GM23338 (cell line): ENCODE measurements at regions not wholly inside any gene's neighbourhood (a gene's known extent, or its start where the extent isn't known, plus 50 kb on each side); places are given as distances from the start of the nearest gene placed in this dataset.

ENCODE experiments used
- ATAC-seq: fragments of 200-7000 bp; cut with Tn5 transposase; 3 replicates; pipeline ENCODE4 v1.9.1; 2020
- DNase-seq: peaks from one replicate; pipeline ENCODE4 v3.0.0-alpha.2; 2015; ENCODE audit warnings: low spot score
- H2AFZ ChIP-seq: fragments of 200-600 bp; sonication (generic); 2 replicates; pipeline ENCODE4 v1.8.0; 2016; ENCODE audit warnings: antibody characterized with exemption, mild to moderate bottlenecking, moderate library complexity
- H3F3A ChIP-seq: fragments of 200-600 bp; sonication (generic); replicated peaks from 2 replicates; pipeline ENCODE4 v1.8.0; 2017; ENCODE audit warnings: antibody characterized with exemption, mixed run types, low read depth
- H3K27ac ChIP-seq: fragments of 200-600 bp; sonication (generic); 2 replicates; pipeline ENCODE4 v1.6.1; 2016; ENCODE audit warnings: low read depth
- H3K27me3 ChIP-seq: fragments of 200-600 bp; sonication (generic); 2 replicates; pipeline ENCODE4 v1.8.0; 2016; ENCODE audit warnings: mild to moderate bottlenecking, mixed run types, moderate library complexity; ENCODE audit not compliant: insufficient read depth
- H3K36me3 ChIP-seq: fragments of 200-600 bp; sonication (generic); 2 replicates; pipeline ENCODE4 v1.8.0; 2016; ENCODE audit warnings: mild to moderate bottlenecking; ENCODE audit not compliant: insufficient read depth
- H3K4me1 ChIP-seq: fragments of 200-600 bp; sonication (generic); 2 replicates; pipeline ENCODE4 v1.8.0; 2016; ENCODE audit warnings: mild to moderate bottlenecking, moderate library complexity; ENCODE audit not compliant: insufficient read depth
- H3K4me2 ChIP-seq: fragments of 200-600 bp; sonication (generic); 2 replicates; pipeline ENCODE4 v1.7.1; 2017; ENCODE audit warnings: mixed run types
- H3K4me3 ChIP-seq: fragments of 200-600 bp; sonication (generic); 2 replicates; pipeline ENCODE4 v1.6.1; 2016; ENCODE audit warnings: mixed run types
- H3K79me2 ChIP-seq: fragments of 200-600 bp; sonication (generic); replicated peaks from 2 replicates; pipeline ENCODE4 v1.8.0; 2017; ENCODE audit warnings: mild to moderate bottlenecking; ENCODE audit not compliant: insufficient read depth
- H3K9me2 ChIP-seq: fragments of 200-600 bp; sonication (generic); 2 replicates; pipeline ENCODE4 v1.8.0; 2017; ENCODE audit not compliant: insufficient read depth
- H4K20me1 ChIP-seq: fragments of 200-600 bp; sonication (generic); replicated peaks from 2 replicates; pipeline ENCODE4 v1.8.0; 2017; ENCODE audit warnings: mild to moderate bottlenecking; ENCODE audit not compliant: insufficient read depth
- H3K27ac Mint-ChIP-seq: 2 replicates; pipeline ENCODE4 v1.8.0; 2020; ENCODE audit warnings: inconsistent platforms, mild to moderate bottlenecking, moderate library complexity, mixed read lengths
- H3K27me3 Mint-ChIP-seq: 3 replicates; pipeline ENCODE4 v1.8.0; 2022; ENCODE audit warnings: low read depth, mild to moderate bottlenecking, moderate library complexity, mixed read lengths, inconsistent platforms; ENCODE audit not compliant: insufficient read depth, poor library complexity
- H3K36me3 Mint-ChIP-seq: 3 replicates; pipeline ENCODE4 v1.8.0; 2021; ENCODE audit warnings: low read depth, mild to moderate bottlenecking, inconsistent platforms, moderate library complexity, mixed read lengths
- H3K4me1 Mint-ChIP-seq: 3 replicates; pipeline ENCODE4 v1.8.0; 2020; ENCODE audit warnings: mild to moderate bottlenecking, inconsistent platforms, mixed read lengths
- H3K4me3 Mint-ChIP-seq: 3 replicates; pipeline ENCODE4 v1.8.0; 2021; ENCODE audit warnings: moderate library complexity, mild to moderate bottlenecking, inconsistent platforms, mixed read lengths
- H3K9me3 Mint-ChIP-seq: 3 replicates; pipeline ENCODE4 v1.8.0; 2020; ENCODE audit warnings: moderate library complexity, mild to moderate bottlenecking, inconsistent platforms, mixed read lengths
- CREB1 ChIP-seq: fragments of 250-450 bp; sonication (Bioruptor Pico); IDR thresholded peaks from 2 replicates; pipeline ENCODE4 v1.5.0; 2020; ENCODE audit warnings: low read depth, mild to moderate bottlenecking, moderate library complexity
- EZH2phosphoT487 ChIP-seq: fragments of 200-600 bp; sonication (generic); IDR thresholded peaks from one replicate; pipeline ENCODE4 v1.8.1; 2018; ENCODE audit warnings: antibody characterized with exemption; ENCODE audit not compliant: unreplicated experiment
- JUNB ChIP-seq: IDR thresholded peaks from one replicate; pipeline ENCODE4 v1.6.1; 2016; ENCODE audit warnings: antibody characterized with exemption; ENCODE audit not compliant: unreplicated experiment
- NANOG ChIP-seq: IDR thresholded peaks from 2 replicates; pipeline ENCODE4 v1.6.1; 2016; ENCODE audit warnings: antibody characterized with exemption, borderline replicate concordance
- POLR2AphosphoS5 ChIP-seq: IDR thresholded peaks from 2 replicates; pipeline ENCODE4 v1.6.1; 2016; ENCODE audit warnings: antibody characterized with exemption, low read depth
- ZNF114 ChIP-seq: fragments of 250-450 bp; sonication (Bioruptor Pico); IDR thresholded peaks from 2 replicates; pipeline ENCODE4 v1.5.0; 2020; ENCODE audit warnings: mild to moderate bottlenecking, moderate library complexity
- TF ChIP-seq, protein P1 (sequence below): IDR thresholded peaks from one replicate; pipeline ENCODE4 v1.6.1; 2018; ENCODE audit warnings: antibody characterized with exemption; ENCODE audit not compliant: unreplicated experiment
- TF ChIP-seq, protein P2 (sequence below): IDR thresholded peaks from 2 replicates; pipeline ENCODE4 v1.6.1; 2016; ENCODE audit warnings: antibody characterized with exemption

DNA sequence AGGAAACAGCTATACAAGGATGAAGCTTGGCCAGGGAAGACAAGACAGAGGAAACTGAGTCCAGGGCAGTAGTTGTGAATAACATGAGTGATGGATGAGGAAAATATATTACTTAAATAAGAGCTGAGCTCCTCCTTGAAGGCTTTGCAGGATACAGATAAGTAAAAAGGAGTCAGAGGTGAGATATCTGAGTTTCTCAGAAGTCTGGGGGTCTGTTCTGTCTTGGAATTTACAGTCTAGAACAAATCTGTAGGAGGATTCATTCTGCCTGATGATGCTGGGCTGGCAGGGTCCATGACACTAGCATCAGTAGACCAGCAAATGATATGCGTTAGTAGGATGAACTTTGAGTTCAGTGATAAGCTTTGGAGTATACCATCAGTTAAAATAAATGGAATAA, 266.1 kb upstream of the POGK start:
- H3K4me3 ChIP-seq = no peak overlapping the region
- no peaks in the 10 kb centered on the region for H3K27me3 Mint-ChIP-seq
- no peaks in the 10 kb centered on the region for H4K20me1 ChIP-seq
- no peaks in the 10 kb centered on the region for H3K4me1 Mint-ChIP-seq
- ATAC-seq = no peak
- no peak overlapping the region for H3K27ac ChIP-seq
- peaks cover 3% of the 10 kb centered on the region for H3K9me3 Mint-ChIP-seq
- H3K36me3 ChIP-seq = 0 out of 2 replicates have a peak, but pooled peaks cover 3% of the 10 kb centered on the region
- no peak overlapping the region for H2AFZ ChIP-seq
- no peak overlapping the region for H3K4me2 ChIP-seq
- H3K4me3 Mint-ChIP-seq = no peak overlapping the region
- H3K36me3 Mint-ChIP-seq = no peaks in the 10 kb centered on the region
- no peaks in the 10 kb centered on the region for H3K79me2 ChIP-seq
- no peaks in the 10 kb centered on the region for H3K4me1 ChIP-seq
- H3K27me3 ChIP-seq = no peaks in the 10 kb centered on the region
- peaks cover 23% of the 10 kb centered on the region for H3K9me2 ChIP-seq
- no peaks in the 10 kb centered on the region for H3F3A ChIP-seq
- TF ChIP-seq, protein P1, sequence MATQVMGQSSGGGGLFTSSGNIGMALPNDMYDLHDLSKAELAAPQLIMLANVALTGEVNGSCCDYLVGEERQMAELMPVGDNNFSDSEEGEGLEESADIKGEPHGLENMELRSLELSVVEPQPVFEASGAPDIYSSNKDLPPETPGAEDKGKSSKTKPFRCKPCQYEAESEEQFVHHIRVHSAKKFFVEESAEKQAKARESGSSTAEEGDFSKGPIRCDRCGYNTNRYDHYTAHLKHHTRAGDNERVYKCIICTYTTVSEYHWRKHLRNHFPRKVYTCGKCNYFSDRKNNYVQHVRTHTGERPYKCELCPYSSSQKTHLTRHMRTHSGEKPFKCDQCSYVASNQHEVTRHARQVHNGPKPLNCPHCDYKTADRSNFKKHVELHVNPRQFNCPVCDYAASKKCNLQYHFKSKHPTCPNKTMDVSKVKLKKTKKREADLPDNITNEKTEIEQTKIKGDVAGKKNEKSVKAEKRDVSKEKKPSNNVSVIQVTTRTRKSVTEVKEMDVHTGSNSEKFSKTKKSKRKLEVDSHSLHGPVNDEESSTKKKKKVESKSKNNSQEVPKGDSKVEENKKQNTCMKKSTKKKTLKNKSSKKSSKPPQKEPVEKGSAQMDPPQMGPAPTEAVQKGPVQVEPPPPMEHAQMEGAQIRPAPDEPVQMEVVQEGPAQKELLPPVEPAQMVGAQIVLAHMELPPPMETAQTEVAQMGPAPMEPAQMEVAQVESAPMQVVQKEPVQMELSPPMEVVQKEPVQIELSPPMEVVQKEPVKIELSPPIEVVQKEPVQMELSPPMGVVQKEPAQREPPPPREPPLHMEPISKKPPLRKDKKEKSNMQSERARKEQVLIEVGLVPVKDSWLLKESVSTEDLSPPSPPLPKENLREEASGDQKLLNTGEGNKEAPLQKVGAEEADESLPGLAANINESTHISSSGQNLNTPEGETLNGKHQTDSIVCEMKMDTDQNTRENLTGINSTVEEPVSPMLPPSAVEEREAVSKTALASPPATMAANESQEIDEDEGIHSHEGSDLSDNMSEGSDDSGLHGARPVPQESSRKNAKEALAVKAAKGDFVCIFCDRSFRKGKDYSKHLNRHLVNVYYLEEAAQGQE = no peak
- TF ChIP-seq ZNF114 (CRISPR knock-in tag) (no peak), JUNB (no peak), EZH2phosphoT487 (no peak)
- no peak overlapping the region for H3K27ac Mint-ChIP-seq
- DNase-seq = no peak

DNA sequence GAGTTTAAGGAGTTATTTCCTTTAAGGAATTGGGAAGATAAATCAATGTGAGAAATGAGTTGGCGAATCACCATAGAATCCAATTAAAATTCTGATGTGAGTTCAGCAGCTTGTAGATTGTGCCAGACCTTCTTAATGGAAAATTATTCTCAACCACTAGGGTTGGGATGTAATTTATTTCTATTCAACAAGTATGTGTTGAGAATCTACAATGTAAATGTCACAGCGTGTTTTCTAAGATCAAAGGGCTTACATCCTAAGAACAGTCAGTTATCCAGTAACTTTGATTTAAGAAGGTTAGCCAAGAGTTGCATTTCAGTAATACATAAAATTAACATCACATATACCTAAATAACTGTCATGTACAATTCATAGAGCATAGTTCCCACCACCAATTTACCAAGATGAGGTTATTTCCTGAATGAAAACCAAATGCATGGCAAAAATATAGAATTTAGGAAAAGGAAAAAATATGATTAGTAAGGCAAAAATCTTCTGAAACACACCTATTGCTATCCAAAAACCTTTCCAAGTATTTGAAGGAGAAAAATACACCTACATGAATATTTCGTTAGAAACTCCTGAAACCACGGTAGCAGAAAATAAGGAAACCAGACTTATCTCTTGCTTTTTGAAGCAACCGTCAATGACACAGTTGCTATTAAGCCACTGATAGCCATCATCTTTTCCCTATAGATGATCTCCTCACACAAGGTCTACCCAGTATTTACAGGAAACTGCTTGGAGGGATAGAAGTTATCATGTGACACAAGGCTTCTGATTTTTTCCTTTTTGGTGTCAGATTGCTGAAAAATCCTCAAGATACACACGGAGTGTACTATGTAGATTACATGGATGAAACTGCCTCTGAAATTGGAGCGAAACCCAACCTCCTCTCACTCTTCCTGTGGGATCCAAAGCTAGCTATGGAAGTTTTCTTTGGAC, 259.4 kb upstream of the POGK start:
- ATAC-seq (no peak), DNase-seq (no peak)
- Histone ChIP-seq H3F3A (no peaks in the 10 kb centered on the region), H2AFZ (peak overlapping the region; percentile 61; the same call in 1 of the 2 replicates), H3K79me2 (no peaks in the 10 kb centered on the region), H3K9me2 (peaks cover 4% of the 10 kb centered on the region; the same call in 1 of the 2 replicates), H3K4me3 (no peak overlapping the region), H3K27me3 (no peaks in the 10 kb centered on the region), H3K4me2 (no peak overlapping the region), H4K20me1 (no peaks in the 10 kb centered on the region), H3K27ac (no peak overlapping the region), H3K4me1 (no peaks in the 10 kb centered on the region), H3K36me3 (no peaks in the 10 kb centered on the region)
- Mint-ChIP-seq H3K9me3 (no peaks in the 10 kb centered on the region), H3K4me3 (no peak overlapping the region), H3K36me3 (no peaks in the 10 kb centered on the region), H3K27me3 (no peaks in the 10 kb centered on the region), H3K4me1 (no peaks in the 10 kb centered on the region), H3K27ac (no peak overlapping the region)
- TF ChIP-seq EZH2phosphoT487 = no peak
- no peak for TF ChIP-seq POLR2AphosphoS5
- TF ChIP-seq, protein P2, sequence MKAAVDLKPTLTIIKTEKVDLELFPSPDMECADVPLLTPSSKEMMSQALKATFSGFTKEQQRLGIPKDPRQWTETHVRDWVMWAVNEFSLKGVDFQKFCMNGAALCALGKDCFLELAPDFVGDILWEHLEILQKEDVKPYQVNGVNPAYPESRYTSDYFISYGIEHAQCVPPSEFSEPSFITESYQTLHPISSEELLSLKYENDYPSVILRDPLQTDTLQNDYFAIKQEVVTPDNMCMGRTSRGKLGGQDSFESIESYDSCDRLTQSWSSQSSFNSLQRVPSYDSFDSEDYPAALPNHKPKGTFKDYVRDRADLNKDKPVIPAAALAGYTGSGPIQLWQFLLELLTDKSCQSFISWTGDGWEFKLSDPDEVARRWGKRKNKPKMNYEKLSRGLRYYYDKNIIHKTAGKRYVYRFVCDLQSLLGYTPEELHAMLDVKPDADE = no peak
- TF ChIP-seq NANOG = no peak
- TF ChIP-seq, protein P1 = no peak
- TF ChIP-seq CREB1 (CRISPR knock-in tag) = no peak
